Loucy (cell line): ENCODE measurements at regions not wholly inside any gene's neighbourhood (a gene's known extent, or its start where the extent isn't known, plus 50 kb on each side); places are given as distances from the start of the nearest gene placed in this dataset.

ENCODE experiments used
- CTCF ChIP-seq: fragments of 200-600 bp; sonication (generic); conservative IDR thresholded peaks from 2 replicates; pipeline ENCODE4 v1.5.1; 2014; ENCODE audit warnings: mild to moderate bottlenecking, antibody characterized with exemption, low read length
- EZH2phosphoT487 ChIP-seq: fragments of 200-600 bp; IDR thresholded peaks from 2 replicates; pipeline ENCODE4 v1.6.1; 2018; ENCODE audit warnings: antibody characterized with exemption, mild to moderate bottlenecking, moderate library complexity, borderline replicate concordance

- TF ChIP-seq CTCF = no peak
- no peak for TF ChIP-seq EZH2phosphoT487
These were observed 209.4 kb upstream of the ZFP42 start for GRCh38 chr4:187786190-187786589.
